ENCODE measurements at regions not wholly inside any gene's neighbourhood (a gene's known extent, or its start where the extent isn't known, plus 50 kb on each side); places are given as distances from the start of the nearest gene placed in this dataset.

DNA sequence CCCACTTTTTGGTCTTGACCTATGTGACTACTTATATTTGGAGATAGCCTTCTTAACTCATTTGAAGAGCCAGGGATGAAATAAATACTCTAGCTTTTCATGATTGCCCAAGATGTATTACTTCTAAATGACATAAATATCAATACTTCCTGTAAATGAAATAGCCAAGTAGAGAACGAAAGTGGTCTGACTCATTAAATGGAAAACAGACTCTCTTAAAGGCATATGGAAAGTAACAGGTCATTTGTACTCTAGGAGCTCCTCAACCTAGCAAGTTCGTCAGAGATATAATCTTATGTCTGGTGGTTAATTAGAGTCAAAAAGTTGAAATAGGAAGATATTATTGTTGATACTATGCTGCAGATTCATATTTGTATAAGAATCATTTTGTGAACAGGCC lies 1105.4 kb downstream of the TUSC7 start:
- DNase-seq (ENCODE audit: low read depth in 1 of 2, low spot score in 2 of 2): no peak
- Histone ChIP-seq H3K9me3 (replicated peaks) (no peaks in the 10 kb centered on the region), H3K36me3 (no peaks in the 10 kb centered on the region), H3K27me3 (replicated peaks) (no peaks in the 10 kb centered on the region), H3K4me3 (no peak overlapping the region), H3K4me1 (replicated peaks) (no peaks in the 10 kb centered on the region), H3K27ac (no peak overlapping the region)

GRCh38 chr3:117817103-117817502 lies 1107.5 kb downstream of the TUSC7 start:
- Histone ChIP-seq H3K4me1 (replicated peaks) (no peaks in the 10 kb centered on the region), H3K4me3 (no peak overlapping the region), H3K36me3 (no peaks in the 10 kb centered on the region), H3K27ac (no peak overlapping the region), H3K9me3 (replicated peaks) (no peaks in the 10 kb centered on the region), H3K27me3 (replicated peaks) (no peaks in the 10 kb centered on the region)
- DNase-seq (ENCODE audit: low read depth in 1 of 2, low spot score in 2 of 2): no peak

- H3K27ac ChIP-seq: no peak overlapping the region
- no peak overlapping the region for H3K4me3 ChIP-seq
- H3K4me1 ChIP-seq (replicated peaks): no peaks in the 10 kb centered on the region
- no peak for DNase-seq (ENCODE audit: low read depth in 1 of 2, low spot score in 2 of 2)
- H3K27me3 ChIP-seq (replicated peaks): no peaks in the 10 kb centered on the region
- no peaks in the 10 kb centered on the region for H3K9me3 ChIP-seq (replicated peaks)
- no peaks in the 10 kb centered on the region for H3K36me3 ChIP-seq
These were observed 1109.0 kb downstream of the TUSC7 start for GRCh38 chr3:117818592-117818991.

GRCh38 chr3:117820658-117821299 lies 1111.2 kb downstream of the TUSC7 start:
- no peak overlapping the region for H3K27ac ChIP-seq
- no peaks in the 10 kb centered on the region for H3K36me3 ChIP-seq
- DNase-seq (ENCODE audit: low read depth in 1 of 2, low spot score in 2 of 2): no peak
- H3K9me3 ChIP-seq (replicated peaks): no peaks in the 10 kb centered on the region
- H3K27me3 ChIP-seq (replicated peaks): no peaks in the 10 kb centered on the region
- H3K4me1 ChIP-seq (replicated peaks): no peaks in the 10 kb centered on the region
- no peak overlapping the region for H3K4me3 ChIP-seq

DNA sequence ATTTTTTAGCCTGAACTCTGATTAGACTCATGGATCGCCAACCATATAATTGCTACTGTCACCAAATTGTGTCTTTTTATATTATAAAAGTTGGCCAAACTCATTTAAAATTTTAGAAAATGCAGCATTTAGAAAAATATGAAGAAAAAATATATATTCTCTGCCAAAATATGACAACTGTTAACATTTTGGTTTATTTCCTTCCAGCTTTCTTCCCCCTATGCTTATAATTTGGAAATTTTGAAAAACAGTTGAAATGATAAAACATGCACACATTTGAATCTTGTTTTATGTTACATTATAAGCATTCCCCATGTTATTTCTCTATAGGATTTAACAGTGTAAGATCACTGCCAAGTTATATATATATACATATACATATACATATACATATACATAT lies 1112.8 kb downstream of the TUSC7 start:
- no peak overlapping the region for H3K4me3 ChIP-seq
- no peaks in the 10 kb centered on the region for H3K9me3 ChIP-seq (replicated peaks)
- DNase-seq (ENCODE audit: low read depth in 1 of 2, low spot score in 2 of 2): no peak
- no peak overlapping the region for H3K27ac ChIP-seq
- no peaks in the 10 kb centered on the region for H3K27me3 ChIP-seq (replicated peaks)
- no peaks in the 10 kb centered on the region for H3K36me3 ChIP-seq
- H3K4me1 ChIP-seq (replicated peaks): no peaks in the 10 kb centered on the region

DNA sequence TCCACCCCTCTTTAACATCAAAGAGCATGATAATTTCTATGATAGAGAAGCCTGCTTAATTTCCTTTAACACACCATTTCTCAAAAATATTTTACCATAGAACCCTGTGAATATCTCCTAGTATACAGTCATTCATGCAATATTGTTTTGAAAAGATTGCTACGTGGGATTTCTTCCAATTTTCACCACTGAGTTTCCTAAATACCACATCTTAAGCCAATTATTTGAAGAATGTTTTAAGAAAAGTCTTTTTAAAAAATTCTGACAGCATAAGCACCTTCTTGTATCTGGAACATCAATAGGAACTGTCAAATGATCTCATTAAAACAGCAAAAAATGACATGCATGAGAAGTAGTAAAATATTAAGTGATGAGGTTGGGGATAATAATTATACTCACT lies 1126.7 kb downstream of the TUSC7 start:
- H3K27me3 ChIP-seq (replicated peaks): no peaks in the 10 kb centered on the region
- no peak for DNase-seq (ENCODE audit: low read depth in 1 of 2, low spot score in 2 of 2)
- H3K4me1 ChIP-seq (replicated peaks): no peaks in the 10 kb centered on the region
- no peaks in the 10 kb centered on the region for H3K9me3 ChIP-seq (replicated peaks)
- no peak overlapping the region for H3K4me3 ChIP-seq
- H3K27ac ChIP-seq: no peak overlapping the region
- no peaks in the 10 kb centered on the region for H3K36me3 ChIP-seq

DNA sequence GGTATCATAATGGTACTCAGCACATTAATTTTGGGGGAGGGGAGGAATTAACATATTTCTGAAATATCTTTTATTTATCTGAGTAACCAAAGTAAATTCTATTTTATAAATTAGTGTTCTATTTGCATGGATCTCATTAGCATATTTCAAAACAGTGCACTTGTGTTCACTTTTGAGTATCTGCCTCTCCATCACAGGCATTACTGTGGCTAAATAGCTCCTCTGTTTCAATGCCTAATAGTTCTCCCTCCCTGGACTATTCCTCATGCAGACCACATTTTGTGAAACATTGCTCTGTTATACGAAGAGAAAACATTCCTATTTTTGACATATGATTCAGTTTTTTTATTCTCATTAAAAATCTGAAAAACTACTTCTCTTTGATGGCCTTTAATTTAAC lies 1127.8 kb downstream of the TUSC7 start:
- H3K27ac ChIP-seq: no peak overlapping the region
- no peak for DNase-seq (ENCODE audit: low read depth in 1 of 2, low spot score in 2 of 2)
- no peaks in the 10 kb centered on the region for H3K36me3 ChIP-seq
- H3K4me3 ChIP-seq: no peak overlapping the region
- H3K27me3 ChIP-seq (replicated peaks): no peaks in the 10 kb centered on the region
- no peaks in the 10 kb centered on the region for H3K9me3 ChIP-seq (replicated peaks)
- no peaks in the 10 kb centered on the region for H3K4me1 ChIP-seq (replicated peaks)

DNA sequence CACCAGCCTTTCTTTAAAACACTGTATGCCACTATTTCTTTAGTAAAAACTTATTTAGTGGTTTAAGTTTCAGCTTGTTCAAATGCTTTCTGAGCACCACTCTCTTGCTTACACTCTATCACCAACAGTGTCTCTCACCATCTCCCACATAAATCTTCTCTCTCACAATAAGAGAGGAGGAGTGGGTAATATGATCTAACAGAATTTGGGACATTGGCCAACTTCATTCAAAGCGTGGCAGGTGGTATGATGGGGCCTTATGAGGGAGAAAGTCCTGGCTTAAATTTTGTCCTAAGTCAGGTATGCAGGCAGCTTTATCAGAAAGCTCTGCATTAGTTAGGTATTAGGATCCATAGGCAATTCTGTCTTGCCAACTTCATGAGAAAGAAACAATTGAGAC lies 1132.5 kb downstream of the TUSC7 start:
- H3K4me1 ChIP-seq (replicated peaks): no peaks in the 10 kb centered on the region
- no peak for DNase-seq (ENCODE audit: low read depth in 1 of 2, low spot score in 2 of 2)
- no peak overlapping the region for H3K4me3 ChIP-seq
- H3K9me3 ChIP-seq (replicated peaks): no peaks in the 10 kb centered on the region
- H3K36me3 ChIP-seq: no peaks in the 10 kb centered on the region
- 0 out of 2 replicates have a peak, but pooled peaks cover 3% of the 10 kb centered on the region for H3K27me3 ChIP-seq (replicated peaks)
- no peak overlapping the region for H3K27ac ChIP-seq

- no peak overlapping the region for H3K4me3 ChIP-seq
- 0 out of 2 replicates have a peak, but pooled peaks cover 3% of the 10 kb centered on the region for H3K27me3 ChIP-seq (replicated peaks)
- no peak for DNase-seq (ENCODE audit: low read depth in 1 of 2, low spot score in 2 of 2)
- no peaks in the 10 kb centered on the region for H3K36me3 ChIP-seq
- no peaks in the 10 kb centered on the region for H3K4me1 ChIP-seq (replicated peaks)
- H3K9me3 ChIP-seq (replicated peaks): no peaks in the 10 kb centered on the region
- H3K27ac ChIP-seq: no peak overlapping the region
These were observed 1133.8 kb downstream of the TUSC7 start for GRCh38 chr3:117843356-117843755.

- Histone ChIP-seq H3K36me3 (no peaks in the 10 kb centered on the region), H3K4me3 (no peak overlapping the region), H3K9me3 (replicated peaks) (no peaks in the 10 kb centered on the region), H3K27me3 (replicated peaks) (peaks cover 4% of the 10 kb centered on the region; the same call in 1 of the 2 replicates), H3K27ac (no peak overlapping the region), H3K4me1 (replicated peaks) (no peaks in the 10 kb centered on the region)
- DNase-seq (ENCODE audit: low read depth in 1 of 2, low spot score in 2 of 2): no peak
These were observed 1135.1 kb downstream of the TUSC7 start for GRCh38 chr3:117844676-117845075.

DNA sequence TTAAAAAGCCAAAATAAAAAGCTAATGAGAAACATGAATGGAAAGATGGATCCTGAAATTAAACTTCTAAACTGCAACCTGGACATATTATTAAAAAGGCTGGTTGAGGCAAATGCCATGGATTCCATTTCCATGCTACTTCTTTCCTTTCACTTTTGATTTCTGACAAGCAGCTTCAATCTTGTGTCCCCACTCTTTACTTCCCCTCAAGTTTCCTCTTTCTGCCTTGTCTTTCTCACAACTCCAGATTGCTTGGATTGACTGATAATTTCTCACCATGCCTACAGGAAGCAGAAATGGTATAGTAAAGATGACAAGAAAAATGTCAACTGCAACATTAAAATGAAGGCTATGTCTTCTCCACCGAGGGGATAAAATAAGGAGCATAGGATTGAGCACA lies 1136.7 kb downstream of the TUSC7 start:
- Histone ChIP-seq H3K36me3 (no peaks in the 10 kb centered on the region), H3K9me3 (replicated peaks) (no peaks in the 10 kb centered on the region), H3K4me1 (replicated peaks) (no peaks in the 10 kb centered on the region), H3K27ac (no peak overlapping the region), H3K27me3 (replicated peaks) (peaks cover 10% of the 10 kb centered on the region; the same call in 1 of the 2 replicates), H3K4me3 (no peak overlapping the region)
- no peak for DNase-seq (ENCODE audit: low read depth in 1 of 2, low spot score in 2 of 2)

DNA sequence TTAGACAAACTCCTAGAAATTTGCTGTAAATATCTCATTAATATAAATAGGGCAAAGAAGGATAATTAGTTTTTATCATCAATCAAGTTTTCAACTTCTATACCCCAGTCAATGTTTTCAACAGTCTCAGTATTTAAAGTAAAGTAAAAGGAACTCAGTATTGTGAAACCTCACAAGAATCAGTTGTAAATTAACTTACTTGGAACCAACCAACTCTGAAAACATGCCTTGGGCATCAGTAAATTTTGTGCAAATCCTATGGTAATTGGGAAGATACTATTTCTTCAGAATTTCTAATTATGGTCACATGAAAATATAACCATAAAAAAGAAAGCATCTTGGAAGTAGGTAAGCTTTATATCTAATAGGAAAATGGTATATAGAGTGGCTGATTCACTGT lies 1139.0 kb downstream of the TUSC7 start:
- no peak overlapping the region for H3K27ac ChIP-seq
- peaks cover 3% of the 10 kb centered on the region; the same call in 1 of the 2 replicates for H3K4me1 ChIP-seq (replicated peaks)
- H3K4me3 ChIP-seq: no peak overlapping the region
- no peak for DNase-seq (ENCODE audit: low read depth in 1 of 2, low spot score in 2 of 2)
- H3K9me3 ChIP-seq (replicated peaks): no peaks in the 10 kb centered on the region
- H3K36me3 ChIP-seq: no peaks in the 10 kb centered on the region
- H3K27me3 ChIP-seq (replicated peaks): peaks cover 10% of the 10 kb centered on the region; the same call in 1 of the 2 replicates

DNA sequence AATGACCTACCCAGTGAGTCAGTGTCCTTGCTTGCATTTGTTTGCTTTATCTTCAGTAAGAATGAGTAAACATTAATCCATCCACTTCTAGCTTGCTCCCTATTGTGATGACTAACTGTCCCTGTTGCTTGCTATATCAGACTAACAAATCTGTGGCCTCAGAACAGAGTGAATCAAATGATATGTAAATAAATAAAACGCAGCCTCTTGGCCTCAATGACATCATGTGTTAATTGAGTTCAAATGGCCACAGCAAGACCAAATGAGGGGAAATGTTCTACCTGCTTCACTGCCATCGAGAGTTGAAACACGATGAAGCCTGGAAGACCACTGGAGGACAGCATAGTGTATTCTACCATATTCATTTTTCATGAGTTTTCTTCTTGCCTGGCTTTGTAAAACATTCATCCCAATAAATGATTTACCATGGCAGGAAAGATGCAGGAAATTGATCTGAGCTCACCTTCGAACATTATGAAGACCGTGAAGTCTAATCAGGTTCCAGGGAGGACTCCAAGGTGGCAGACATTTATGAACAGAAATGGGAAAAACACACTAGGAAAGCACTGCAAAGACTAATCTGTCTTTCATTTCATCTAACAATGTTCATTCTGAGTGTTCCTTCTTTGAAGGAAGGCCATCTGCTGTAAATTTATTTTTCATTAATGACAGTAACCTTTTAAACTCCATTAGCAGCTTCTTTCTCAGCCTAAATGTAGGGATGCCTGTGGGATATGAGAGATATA lies 1144.5 kb downstream of the TUSC7 start:
- peak; percentile 27 to 30 for DNase-seq (ENCODE audit: low read depth in 1 of 2, low spot score in 2 of 2)
- no peaks in the 10 kb centered on the region for H3K9me3 ChIP-seq (replicated peaks)
- no peaks in the 10 kb centered on the region for H3K36me3 ChIP-seq
- H3K4me3 ChIP-seq: no peak overlapping the region
- peaks cover 24% of the 10 kb centered on the region for H3K27me3 ChIP-seq (replicated peaks)
- H3K27ac ChIP-seq: no peak overlapping the region
- peaks cover 11% of the 10 kb centered on the region for H3K4me1 ChIP-seq (replicated peaks)

- no peaks in the 10 kb centered on the region for H3K36me3 ChIP-seq
- H3K27ac ChIP-seq: no peak overlapping the region
- no peak for DNase-seq (ENCODE audit: low read depth in 1 of 2, low spot score in 2 of 2)
- H3K4me3 ChIP-seq: no peak overlapping the region
- no peaks in the 10 kb centered on the region for H3K9me3 ChIP-seq (replicated peaks)
- H3K4me1 ChIP-seq (replicated peaks): peaks cover 11% of the 10 kb centered on the region
- peaks cover 22% of the 10 kb centered on the region for H3K27me3 ChIP-seq (replicated peaks)
These were observed 1146.8 kb downstream of the TUSC7 start for GRCh38 chr3:117856354-117856753.
